Epithelial cell of esophagus (primary cell): ENCODE measurements at regions not wholly inside any gene's neighbourhood (a gene's known extent, or its start where the extent isn't known, plus 50 kb on each side); places are given as distances from the start of the nearest gene placed in this dataset.

Experiments
- DNase-seq: peaks from one replicate; pipeline ENCODE4 v3.0.0; 2010; ENCODE audit warnings: low read depth
- H3K4me3 ChIP-seq: 2 replicates; pipeline ENCODE4 v1.5.1; 2011; ENCODE audit warnings: mild to moderate bottlenecking, low read length, control low read depth
- CTCF ChIP-seq: IDR thresholded peaks from 2 replicates; pipeline ENCODE4 v1.5.1; 2011; ENCODE audit warnings: low read depth, mild to moderate bottlenecking, low read length, control low read depth, inconsistent platforms; ENCODE audit not compliant: insufficient read depth; ENCODE audit errors: missing control alignments

GRCh38 chr3:193932576-193932975, 203.4 kb upstream of the HES1 start:
- no peak for DNase-seq
- H3K4me3 ChIP-seq = no peak overlapping the region
- TF ChIP-seq CTCF = no peak

GRCh38 chr3:193933451-193933850, 202.5 kb upstream of the HES1 start:
- DNase-seq = no peak
- no peak overlapping the region for H3K4me3 ChIP-seq
- no peak for TF ChIP-seq CTCF

GRCh38 chr3:193935916-193936315, 200.0 kb upstream of the HES1 start:
- no peak for TF ChIP-seq CTCF
- DNase-seq = no peak
- H3K4me3 ChIP-seq = no peak overlapping the region

GRCh38 chr3:193938613-193939012, 197.3 kb upstream of the HES1 start:
- TF ChIP-seq CTCF = no peak
- no peak for DNase-seq
- no peak overlapping the region for H3K4me3 ChIP-seq

GRCh38 chr3:193939527-193939926, 196.4 kb upstream of the HES1 start:
- no peak for DNase-seq
- no peak overlapping the region for H3K4me3 ChIP-seq
- TF ChIP-seq CTCF = no peak

- no peak for TF ChIP-seq CTCF
- H3K4me3 ChIP-seq = no peak overlapping the region
- DNase-seq = no peak
Measured at GRCh38 chr3:193940526-193940925, 195.4 kb upstream of the HES1 start.

GRCh38 chr3:193941486-193941885, 194.5 kb upstream of the HES1 start:
- no peak overlapping the region for H3K4me3 ChIP-seq
- TF ChIP-seq CTCF = no peak
- no peak for DNase-seq
